K562 (cell line): ENCODE measurements at regions not wholly inside any gene's neighbourhood (a gene's known extent, or its start where the extent isn't known, plus 50 kb on each side); places are given as distances from the start of the nearest gene placed in this dataset.

Source experiments
- ATAC-seq: fragments of 200-7000 bp; cut with Tn5 transposase; 3 replicates; pipeline ENCODE4 v1.9.1; 2020; ENCODE audit warnings: moderate library complexity
- BruUV-seq: library from RNA; stranded (reverse); fragments of 400-500 nt; replicated peaks from 2 replicates; lab custom pipeline; 2021; lab: Mats Ljungman, UMichigan
- CTCF ChIA-PET: fragments of 300-600 bp; formaldehyde crosslinking; extraction: SDS; loops from one replicate; lab custom pipeline; 2021; ENCODE audit warnings: low intra/inter-chr PET ratio; lab: Yijun Ruan, JAX
- POLR2A ChIA-PET: fragments of 300-600, 350-650 bp; sonication (Branson Sonifier 250); formaldehyde crosslinking; extraction: SDS; loops from one replicate; lab custom pipeline; 2021; ENCODE audit warnings: antibody characterized with exemption, inconsistent platforms; lab: Yijun Ruan, JAX
- DNase-seq, 4 experiments: peaks; one replicate each; pipeline versions ENCODE4 v3.0.0 to v3.0.0-alpha.2; 2011 to 2018; ENCODE audit warnings: low spot score in 3 of 4, mixed read lengths in 3 of 4; ENCODE audit errors: extremely low read depth in 1 of 4
- FAIRE-seq: peaks from 2 replicates; lab custom pipeline; 2011; peaks lifted over from hg19 to GRCh38; lab: Jason Lieb, UNC
- H2AFZ ChIP-seq: 2 replicates; pipeline ENCODE4 v1.6.0; 2011; ENCODE audit warnings: low read depth, low read length, control low read depth, inconsistent platforms
- H3K27ac ChIP-seq: fragments of 200-600 bp; 3 replicates; pipeline ENCODE4 v1.8.0; 2011; ENCODE audit warnings: low read depth, mild to moderate bottlenecking, control low read depth, inconsistent platforms, low read length, moderate library complexity, mixed read lengths; ENCODE audit errors: extremely low read depth
- H3K27me3 ChIP-seq, 2 experiments: fragments of 300-600 bp in 1 of 2; 2 replicates in 1 of 2; 3 replicates in 1 of 2; pipeline versions ENCODE4 v1.6.0 to v1.8.0; 2011; ENCODE audit warnings: inconsistent platforms in 2 of 2, low read length in 2 of 2, mild to moderate bottlenecking in 1 of 2, mixed read lengths in 1 of 2, moderate library complexity in 1 of 2; ENCODE audit not compliant: control insufficient read depth in 2 of 2, insufficient read depth in 2 of 2
- H3K36me3 ChIP-seq: fragments of 300-600 bp; 3 replicates; pipeline ENCODE4 v1.8.0; 2011; ENCODE audit warnings: mild to moderate bottlenecking, low read length, inconsistent platforms; ENCODE audit not compliant: control insufficient read depth, insufficient read depth
- H3K4me1 ChIP-seq, 2 experiments: fragments of 200-600 bp in 1 of 2; replicated peaks in 1 of 2; 2 replicates in 1 of 2; 3 replicates in 1 of 2; pipeline versions ENCODE4 v1.5.1 to v1.8.0; 2011; ENCODE audit warnings: inconsistent platforms in 2 of 2, low read length in 2 of 2, mild to moderate bottlenecking in 1 of 2, mixed read lengths in 1 of 2, moderate library complexity in 1 of 2; ENCODE audit not compliant: control insufficient read depth in 2 of 2, insufficient read depth in 2 of 2
- H3K4me2 ChIP-seq: 2 replicates; pipeline ENCODE4 v1.6.1; 2011; ENCODE audit warnings: low read length, control low read depth, inconsistent platforms, mixed read lengths; ENCODE audit not compliant: insufficient read depth
- H3K4me3 ChIP-seq: fragments of 200-600 bp; sonication (generic), shearing (Covaris generic); 2 replicates; pipeline ENCODE4 v1.5.1; 2016; ENCODE audit warnings: control low read depth, inconsistent platforms
- H3K79me2 ChIP-seq: fragments of 200-600 bp; 3 replicates; pipeline ENCODE4 v1.8.0; 2011; ENCODE audit warnings: low read length, inconsistent platforms; ENCODE audit not compliant: control insufficient read depth, insufficient read depth
- H3K9ac ChIP-seq, 2 experiments: 2 replicates each; pipeline versions ENCODE4 v1.6.0 to v1.6.1; 2011; ENCODE audit warnings: low read depth in 2 of 2, low read length in 2 of 2, control low read depth in 1 of 2, inconsistent platforms in 1 of 2, mild to moderate bottlenecking in 1 of 2, mixed read lengths in 1 of 2; ENCODE audit not compliant: insufficient read depth in 1 of 2
- H3K9me1 ChIP-seq: one replicate; pipeline ENCODE4 v1.6.0; 2011; ENCODE audit warnings: inconsistent platforms, mild to moderate bottlenecking, low read length, moderate library complexity; ENCODE audit not compliant: control insufficient read depth, insufficient read depth
- H3K9me3 ChIP-seq: replicated peaks from 2 replicates; pipeline ENCODE4 v1.5.1; 2011; ENCODE audit warnings: low read depth, low read length, inconsistent platforms; ENCODE audit not compliant: control insufficient read depth, insufficient read depth
- H4K20me1 ChIP-seq: replicated peaks from 2 replicates; pipeline ENCODE4 v1.6.1; 2011; ENCODE audit warnings: low read length, inconsistent platforms, mixed read lengths; ENCODE audit not compliant: control insufficient read depth, insufficient read depth
- CXXC5 ChIP-seq: fragments of 250-450 bp; sonication (Bioruptor Pico); IDR thresholded peaks from 2 replicates; pipeline ENCODE4 v1.8.0; 2022; ENCODE audit warnings: inconsistent platforms, mild to moderate bottlenecking, moderate library complexity
- E2F5 ChIP-seq: sonication (generic); formaldehyde crosslinking; IDR thresholded peaks from 2 replicates; pipeline ENCODE4 v1.8.0; 2022; ENCODE audit warnings: mild to moderate bottlenecking, missing genetic modification reagents
- GABPA ChIP-seq: fragments of 200-800 bp; sonication (Bioruptor generic); conservative IDR thresholded peaks from 2 replicates; pipeline ENCODE4 v1.6.1; 2016; ENCODE audit warnings: low read depth, missing genetic modification characterization, missing compliant biosample characterization
- L3MBTL2 ChIP-seq: fragments of 450-650 bp; IDR thresholded peaks from 2 replicates; pipeline ENCODE4 v1.6.1; 2016; ENCODE audit warnings: mild to moderate bottlenecking, moderate library complexity
- LCOR ChIP-seq: sonication (generic); formaldehyde crosslinking; IDR thresholded peaks from 2 replicates; pipeline ENCODE4 v1.8.0; 2022; ENCODE audit warnings: mild to moderate bottlenecking, missing genetic modification reagents
- PURB ChIP-seq: sonication (generic); formaldehyde crosslinking; IDR thresholded peaks from 2 replicates; pipeline ENCODE4 v1.9.0; 2021; ENCODE audit warnings: low read depth, mild to moderate bottlenecking, missing genetic modification reagents
- RFX5 ChIP-seq: IDR thresholded peaks from 2 replicates; pipeline ENCODE4 v1.6.1; 2011; ENCODE audit warnings: low read depth, mild to moderate bottlenecking, improper control_type of control experiment, low read length
- ZBTB33 ChIP-seq: sonication (generic); formaldehyde crosslinking; IDR thresholded peaks from 2 replicates; pipeline ENCODE4 v1.8.1; 2023; ENCODE audit warnings: mild to moderate bottlenecking, missing genetic modification reagents
- ZNF239 ChIP-seq: fragments of 250-450 bp; sonication (Bioruptor Pico); IDR thresholded peaks from 2 replicates; pipeline ENCODE4 v1.4.0; 2020; ENCODE audit warnings: mild to moderate bottlenecking
- ZNF609 ChIP-seq: sonication (generic); formaldehyde crosslinking; IDR thresholded peaks from 2 replicates; pipeline ENCODE4 v1.8.1; 2023; ENCODE audit warnings: missing genetic modification reagents, mild to moderate bottlenecking, borderline replicate concordance
- whole genome bisulfite sequencing: fragments of 100-300 bp; shearing (Covaris generic); methylation state at CpG from one replicate; pipeline ENCODE4 v1.1.6; 2016; ENCODE audit warnings: low coverage, mixed read lengths; ENCODE audit not compliant: insufficient coverage; ENCODE audit errors: missing lambda C conversion rate; 5-methylcytosine and 5-hydroxymethylcytosine counted together
- in situ Hi-C: fragments of 300-500 bp; cut with MboI; formaldehyde crosslinking; loops from 4 replicates; pipeline ENCODE4 v1.15.0; 2018; ENCODE audit warnings: inconsistent platforms, mixed read lengths
- intact Hi-C: fragments of 100-400 bp; cut with micrococcal nuclease; formaldehyde crosslinking; loops from 2 replicates; pipeline ENCODE4 v1.14.2; 2022

- TF ChIP-seq ZNF239 (CRISPR knock-in tag) (peak; percentile 66; the same call in 1 of the 2 replicates), ZBTB33 (CRISPR knock-in tag) (no peak)
Measured at GRCh38 chr3:194268654-194269512, 82.2 kb downstream of the CPN2 start (continued).

GRCh38 chr3:194269610-194270145 lies 81.5 kb downstream of the CPN2 start:
- Histone ChIP-seq H4K20me1 (no peaks in the 10 kb centered on the region), H3K36me3 (no peaks in the 10 kb centered on the region), H3K9me3 (no peaks in the 10 kb centered on the region), H3K4me1 (peaks cover 7 to 50% of the 10 kb centered on the region in 2 experiments; a peak in 3 of 5 replicates), H2AFZ (peak overlapping the region; percentile 34), H3K27ac (no peak overlapping the region), H3K4me2 (no peak overlapping the region), H3K27me3 (no peaks in the 10 kb centered on the region), H3K9ac (peak overlapping the region in 1 of 2 experiments; percentile 69; a peak in 2 of 4 replicates), H3K9me1 (no peaks in the 10 kb centered on the region), H3K79me2 (no peaks in the 10 kb centered on the region), H3K4me3 (no peak overlapping the region)
- ChIA-PET POLR2A (no interaction called here), CTCF (no interaction called here)
- in situ Hi-C loops = no loop called here
- FAIRE-seq = no peak
- ATAC-seq = peak; percentile 64
- intact Hi-C loops = no loop called here
- peak; percentile 45 to 60 (median 51) for DNase-seq
- no TSS peak for BruUV-seq
- 75% methylated on average over 18 of the region's 29 CpGs for WGBS
- TF ChIP-seq GABPA (tag) (peak; percentile 61), ZNF609 (no peak), E2F5 (CRISPR knock-in tag) (no peak), RFX5 (no peak), CXXC5 (CRISPR knock-in tag) (0 out of 2 replicates have a peak, but pooled peaks have one; percentile 28), PURB (no peak), LCOR (CRISPR knock-in tag) (0 out of 2 replicates have a peak, but pooled peaks have one; percentile 6), L3MBTL2 (0 out of 2 replicates have a peak, but pooled peaks have one; percentile 25)
